HG03135 (cell line): ENCODE measurements at regions not wholly inside any gene's neighbourhood (a gene's known extent, or its start where the extent isn't known, plus 50 kb on each side); places are given as distances from the start of the nearest gene placed in this dataset.
"Not testable (repeated sequence)": the region's sequence is repeated elsewhere in the genome, so short reads cannot be mapped to it uniquely, and the experiment has no call there.

Experiments
- ATAC-seq: cut with Tn5 transposase; IDR thresholded peaks from one replicate; pipeline ENCODE4 v1.9.1; 2021; ENCODE audit warnings: mild to moderate bottlenecking, moderate library complexity; ENCODE audit not compliant: unreplicated experiment

- ATAC-seq, result no peak
Measured at GRCh38 chr17:70905796-70906195, 736.5 kb downstream of the KCNJ2 start.

- no peak for ATAC-seq
Measured at GRCh38 chr17:70906808-70907207, 737.5 kb downstream of the KCNJ2 start.

- ATAC-seq, result no peak
Measured at GRCh38 chr17:70912716-70913485, 743.6 kb downstream of the KCNJ2 start.

GRCh38 chr17:70916469-70916868 lies 747.1 kb downstream of the KCNJ2 start:
- no peak for ATAC-seq

GRCh38 chr17:70919241-70919640 lies 749.9 kb downstream of the KCNJ2 start:
- no peak for ATAC-seq

GRCh38 chr17:70920416-70920815 lies 751.1 kb downstream of the KCNJ2 start:
- ATAC-seq, result no peak

GRCh38 chr17:70922268-70922667 lies 752.9 kb downstream of the KCNJ2 start:
- ATAC-seq, result no peak

- ATAC-seq, result no peak
Measured at GRCh38 chr17:70924776-70925175, 755.4 kb downstream of the KCNJ2 start.

GRCh38 chr17:70929226-70929625 lies 759.9 kb downstream of the KCNJ2 start:
- ATAC-seq, result no peak

- no peak for ATAC-seq
Measured at GRCh38 chr17:70934231-70934630, 764.9 kb downstream of the KCNJ2 start.

GRCh38 chr17:70934835-70935234 lies 765.5 kb downstream of the KCNJ2 start:
- ATAC-seq, result no peak

GRCh38 chr17:70936724-70937123 lies 767.4 kb downstream of the KCNJ2 start:
- ATAC-seq, result no peak

- no peak for ATAC-seq
Measured at GRCh38 chr17:70938336-70938735, 769.0 kb downstream of the KCNJ2 start.

GRCh38 chr17:70945386-70945785 lies 776.1 kb downstream of the KCNJ2 start:
- ATAC-seq, result no peak

GRCh38 chr17:70947215-70947614 lies 777.9 kb downstream of the KCNJ2 start:
- ATAC-seq, result no peak

GRCh38 chr17:70947636-70948565 lies 778.6 kb downstream of the KCNJ2 start:
- ATAC-seq, result no peak

GRCh38 chr17:70953140-70953539 lies 783.8 kb downstream of the KCNJ2 start:
- not testable (repeated sequence) for ATAC-seq

GRCh38 chr17:70955441-70955840 lies 786.1 kb downstream of the KCNJ2 start:
- no peak for ATAC-seq

GRCh38 chr17:70956726-70957125 lies 787.4 kb downstream of the KCNJ2 start:
- no peak for ATAC-seq

- ATAC-seq, result no peak
Measured at GRCh38 chr17:70961341-70961740, 792.0 kb downstream of the KCNJ2 start.

- no peak for ATAC-seq
Measured at GRCh38 chr17:70968302-70968701, 799.0 kb downstream of the KCNJ2 start.

GRCh38 chr17:70969521-70970034 lies 800.2 kb downstream of the KCNJ2 start:
- ATAC-seq, result no peak
